PC-3 (cell line): ENCODE measurements at regions not wholly inside any gene's neighbourhood (a gene's known extent, or its start where the extent isn't known, plus 50 kb on each side); places are given as distances from the start of the nearest gene placed in this dataset.

ENCODE experiments used
- ATAC-seq: fragments of 200-7000 bp; cut with Tn5 transposase; 2 replicates; pipeline ENCODE4 v1.9.1; 2020; ENCODE audit warnings: mild to moderate bottlenecking, moderate library complexity
- BruUV-seq: library from RNA; stranded (reverse); fragments of 400-500 nt; replicated peaks from 2 replicates; lab custom pipeline; 2021; lab: Mats Ljungman, UMichigan
- CTCF ChIA-PET: fragments of 300-600 bp; sonication (Branson Sonifier 250); formaldehyde crosslinking; loops from one replicate; lab custom pipeline; 2022; ENCODE audit warnings: antibody characterized with exemption; lab: Charles Lee
- POLR2A ChIA-PET: fragments of 300-600 bp; sonication (Branson Sonifier 250); formaldehyde crosslinking; loops from one replicate; lab custom pipeline; 2022; ENCODE audit warnings: antibody characterized with exemption; ENCODE audit not compliant: unreplicated experiment; lab: Charles Lee
- DNase-seq: peaks from one replicate; pipeline ENCODE4 v3.0.0-alpha.2; 2015
- H2AFZ ChIP-seq: fragments of 300-600 bp; sonication (generic); 2 replicates; pipeline ENCODE4 v1.6.0; 2016; ENCODE audit warnings: antibody characterized with exemption, low read length
- H3F3A ChIP-seq: fragments of 300-600 bp; sonication (generic); one replicate; pipeline ENCODE4 v1.6.0; 2017; ENCODE audit warnings: antibody characterized with exemption, low read length, control low read depth, mild to moderate bottlenecking; ENCODE audit not compliant: unreplicated experiment
- H3K27ac ChIP-seq: fragments of 300-600 bp; sonication (generic); 2 replicates; pipeline ENCODE4 v1.5.1; 2016; ENCODE audit warnings: mild to moderate bottlenecking, low read length
- H3K27me3 ChIP-seq: fragments of 300-600 bp; sonication (generic); 2 replicates; pipeline ENCODE4 v1.6.1; 2016; ENCODE audit warnings: low read length, mixed read lengths
- H3K36me3 ChIP-seq: fragments of 300-600 bp; sonication (generic); 2 replicates; pipeline ENCODE4 v1.6.1; 2016; ENCODE audit warnings: low read depth, mixed run types, low read length, mixed read lengths
- H3K4me1 ChIP-seq: fragments of 300-600 bp; sonication (generic); 2 replicates; pipeline ENCODE4 v1.5.1; 2016; ENCODE audit warnings: low read length; ENCODE audit not compliant: insufficient read depth
- H3K4me2 ChIP-seq: fragments of 300-600 bp; sonication (generic); 2 replicates; pipeline ENCODE4 v1.6.0; 2016; ENCODE audit warnings: low read length
- H3K4me3 ChIP-seq: fragments of 300-600 bp; sonication (generic); 2 replicates; pipeline ENCODE4 v1.5.1; 2016; ENCODE audit warnings: mild to moderate bottlenecking, low read length, mixed read lengths
- H3K79me2 ChIP-seq: fragments of 300-600 bp; sonication (generic); 2 replicates; pipeline ENCODE4 v1.6.1; 2017; ENCODE audit warnings: low read length, mixed read lengths
- H3K9ac ChIP-seq: fragments of 300-600 bp; sonication (generic); 2 replicates; pipeline ENCODE4 v1.6.0; 2016; ENCODE audit warnings: mild to moderate bottlenecking, low read length
- H3K9me2 ChIP-seq: fragments of 300-600 bp; sonication (generic); replicated peaks from 2 replicates; pipeline ENCODE4 v1.6.1; 2016; ENCODE audit warnings: mixed run types, low read length, mixed read lengths
- H3K9me3 ChIP-seq: fragments of 300-600 bp; sonication (generic); 2 replicates; pipeline ENCODE4 v1.6.1; 2016; ENCODE audit warnings: low read length, mixed read lengths
- H4K20me1 ChIP-seq: fragments of 300-600 bp; sonication (generic); 2 replicates; pipeline ENCODE4 v1.6.1; 2016; ENCODE audit warnings: low read length, mixed read lengths
- EZH2 ChIP-seq: fragments of 300-600 bp; sonication (generic); IDR thresholded peaks from one replicate; pipeline ENCODE4 v1.6.1; 2017; ENCODE audit warnings: antibody characterized with exemption, mild to moderate bottlenecking, low read length; ENCODE audit not compliant: unreplicated experiment
- EZH2phosphoT487 ChIP-seq: fragments of 300-600 bp; sonication (generic); IDR thresholded peaks from 2 replicates; pipeline ENCODE4 v1.6.1; 2018; ENCODE audit warnings: mild to moderate bottlenecking, antibody characterized with exemption, low read length, borderline replicate concordance
- intact Hi-C: fragments of 100-400 bp; cut with micrococcal nuclease; formaldehyde crosslinking; loops from 2 replicates; pipeline ENCODE4 v1.9.0; 2023
- TF ChIP-seq, protein P1 (sequence below): fragments of 300-600 bp; sonication (generic); conservative IDR thresholded peaks from 2 replicates; pipeline ENCODE4 v1.5.1; 2017; ENCODE audit warnings: antibody characterized with exemption, low read depth, mild to moderate bottlenecking, low read length

- Histone ChIP-seq H3K79me2 (no peaks in the 10 kb centered on the region), H3K27me3 (no peaks in the 10 kb centered on the region), H3K27ac (no peak overlapping the region), H2AFZ (no peak overlapping the region), H3K9me3 (no peaks in the 10 kb centered on the region), H3K4me2 (no peak overlapping the region), H3K36me3 (no peaks in the 10 kb centered on the region), H3K9ac (no peak overlapping the region), H4K20me1 (no peaks in the 10 kb centered on the region), H3F3A (no peaks in the 10 kb centered on the region), H3K4me3 (no peak overlapping the region), H3K9me2 (no peaks in the 10 kb centered on the region), H3K4me1 (no peaks in the 10 kb centered on the region)
- ChIA-PET POLR2A (no interaction called here), CTCF (no interaction called here)
- ATAC-seq (no peak), DNase-seq (no peak)
- BruUV-seq: no TSS peak
- intact Hi-C loops: no loop called here
- TF ChIP-seq, protein P1, sequence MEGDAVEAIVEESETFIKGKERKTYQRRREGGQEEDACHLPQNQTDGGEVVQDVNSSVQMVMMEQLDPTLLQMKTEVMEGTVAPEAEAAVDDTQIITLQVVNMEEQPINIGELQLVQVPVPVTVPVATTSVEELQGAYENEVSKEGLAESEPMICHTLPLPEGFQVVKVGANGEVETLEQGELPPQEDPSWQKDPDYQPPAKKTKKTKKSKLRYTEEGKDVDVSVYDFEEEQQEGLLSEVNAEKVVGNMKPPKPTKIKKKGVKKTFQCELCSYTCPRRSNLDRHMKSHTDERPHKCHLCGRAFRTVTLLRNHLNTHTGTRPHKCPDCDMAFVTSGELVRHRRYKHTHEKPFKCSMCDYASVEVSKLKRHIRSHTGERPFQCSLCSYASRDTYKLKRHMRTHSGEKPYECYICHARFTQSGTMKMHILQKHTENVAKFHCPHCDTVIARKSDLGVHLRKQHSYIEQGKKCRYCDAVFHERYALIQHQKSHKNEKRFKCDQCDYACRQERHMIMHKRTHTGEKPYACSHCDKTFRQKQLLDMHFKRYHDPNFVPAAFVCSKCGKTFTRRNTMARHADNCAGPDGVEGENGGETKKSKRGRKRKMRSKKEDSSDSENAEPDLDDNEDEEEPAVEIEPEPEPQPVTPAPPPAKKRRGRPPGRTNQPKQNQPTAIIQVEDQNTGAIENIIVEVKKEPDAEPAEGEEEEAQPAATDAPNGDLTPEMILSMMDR: no peak
Measured at GRCh38 chr21:23507501-23507900, 2099.8 kb downstream of the MRPL39 start.

DNA sequence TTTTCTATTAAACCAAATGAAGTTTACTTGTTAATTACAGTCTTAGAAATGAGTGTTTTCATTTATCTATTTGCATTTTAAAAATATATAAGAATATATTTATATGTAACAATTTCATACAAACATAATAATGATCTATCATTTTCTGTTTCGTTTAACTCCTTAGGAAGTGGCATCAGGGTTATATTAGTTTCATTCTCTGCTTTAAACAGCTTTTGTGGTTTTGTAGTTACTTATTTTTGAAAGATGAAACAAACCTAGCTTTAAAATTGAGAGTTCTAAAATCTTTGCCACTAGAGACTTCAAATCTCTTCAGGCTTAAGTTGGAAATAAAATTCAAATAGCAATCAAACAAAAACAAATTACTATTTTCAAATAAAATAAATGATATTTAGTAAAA lies 2110.6 kb downstream of the MRPL39 start:
- POLR2A ChIA-PET: no interaction called here
- ATAC-seq: no peak

DNA sequence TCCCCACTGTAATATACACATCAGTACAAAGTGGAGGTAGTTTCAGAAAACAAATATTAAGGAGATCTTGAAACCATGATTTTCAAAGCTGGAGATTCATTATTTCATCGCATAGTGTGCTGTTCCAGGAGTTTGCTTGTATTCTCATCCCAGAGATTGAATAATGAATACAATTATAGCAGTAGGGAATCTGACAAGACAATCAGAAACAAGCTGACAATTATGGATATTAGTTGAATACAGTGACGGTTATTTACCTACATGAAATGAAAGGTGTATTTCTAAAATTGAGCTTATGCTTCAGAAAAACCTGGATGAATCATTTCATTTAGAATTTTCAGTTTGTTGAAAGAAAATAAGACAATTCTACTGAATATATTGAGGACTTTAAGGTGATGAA lies 2119.0 kb downstream of the MRPL39 start:
- Histone ChIP-seq H3K9me2 (no peaks in the 10 kb centered on the region), H3K36me3 (no peaks in the 10 kb centered on the region), H3K9ac (no peak overlapping the region), H2AFZ (no peak overlapping the region), H4K20me1 (no peaks in the 10 kb centered on the region), H3K79me2 (no peaks in the 10 kb centered on the region), H3K27me3 (no peaks in the 10 kb centered on the region), H3K4me2 (no peak overlapping the region), H3K4me3 (no peak overlapping the region), H3F3A (no peaks in the 10 kb centered on the region), H3K27ac (no peak overlapping the region), H3K4me1 (no peaks in the 10 kb centered on the region), H3K9me3 (no peaks in the 10 kb centered on the region)
- intact Hi-C loops: no loop called here
- BruUV-seq: no TSS peak
- CTCF ChIA-PET: interaction anchor here (0.5 to 0.6 kb wide), 2 partner anchors 13 to 82 kb away, joined by 3 read pairs; no protein-coding TSS in a partner anchor
- TF ChIP-seq, protein P1: no peak
- TF ChIP-seq EZH2phosphoT487 (no peak), EZH2 (no peak)
- ATAC-seq (no peak), DNase-seq (no peak)
- POLR2A ChIA-PET: no interaction called here

More for the DNA sequence above, 2110.6 kb downstream of the MRPL39 start:
- Histone ChIP-seq H3K9me3 (no peaks in the 10 kb centered on the region; the same call in 1 of the 2 replicates), H3K27ac (no peak overlapping the region), H3K79me2 (no peaks in the 10 kb centered on the region), H3K4me3 (no peak overlapping the region), H3K9ac (no peak overlapping the region), H2AFZ (no peak overlapping the region), H3K36me3 (no peaks in the 10 kb centered on the region), H3K9me2 (no peaks in the 10 kb centered on the region), H3K27me3 (no peaks in the 10 kb centered on the region), H3K4me1 (no peaks in the 10 kb centered on the region), H4K20me1 (no peaks in the 10 kb centered on the region), H3K4me2 (no peak overlapping the region), H3F3A (no peaks in the 10 kb centered on the region)
- no peak for DNase-seq
- CTCF ChIA-PET: no interaction called here
- BruUV-seq: no TSS peak
- intact Hi-C loops: no loop called here
- no peak for TF ChIP-seq EZH2
- TF ChIP-seq EZH2phosphoT487: no peak
- TF ChIP-seq, protein P1: no peak
